SK-N-SH (cell line): ENCODE measurements at regions not wholly inside any gene's neighbourhood (a gene's known extent, or its start where the extent isn't known, plus 50 kb on each side); places are given as distances from the start of the nearest gene placed in this dataset.

Experiments
- CTCF ChIA-PET: fragments of 300-600, 350-600 bp; formaldehyde crosslinking; extraction: SDS; loops from one replicate; lab custom pipeline; 2021; lab: Yijun Ruan, JAX
- POLR2A ChIA-PET: fragments of 350-600 bp; sonication (Branson Sonifier 250); formaldehyde crosslinking; extraction: SDS; loops from one replicate; lab custom pipeline; 2020; ENCODE audit warnings: antibody characterized with exemption, inconsistent platforms; lab: Yijun Ruan, JAX
- DNase-seq: peaks from one replicate; pipeline ENCODE4 v3.0.0; 2012
- H2AFZ ChIP-seq: fragments of 200-600 bp; sonication (generic); 2 replicates; pipeline ENCODE4 v1.8.1; 2016; ENCODE audit warnings: antibody characterized with exemption, mild to moderate bottlenecking, low read depth
- H3F3A ChIP-seq: fragments of 200-600 bp; sonication (generic); replicated peaks from 2 replicates; pipeline ENCODE3; 2016; ENCODE audit warnings: antibody characterized with exemption, mild to moderate bottlenecking; ENCODE audit not compliant: insufficient read depth
- H3K27ac ChIP-seq, 2 experiments: fragments of 200-500 bp in 1 of 2; fragments of 200-600 bp in 1 of 2; sonication (Bioruptor generic) in 1 of 2; sonication (generic), shearing (Covaris generic) in 1 of 2; 2 replicates each; pipeline versions ENCODE4 v1.5.1 to v1.6.1; 2014 to 2016; ENCODE audit warnings: low read depth in 2 of 2, inconsistent platforms in 1 of 2, low read length in 1 of 2, mild to moderate bottlenecking in 1 of 2, mixed read lengths in 1 of 2
- H3K27me3 ChIP-seq: fragments of 200-600 bp; sonication (generic), shearing (Covaris generic); 2 replicates; pipeline ENCODE4 v1.6.1; 2016; ENCODE audit warnings: mixed run types; ENCODE audit not compliant: insufficient read depth
- H3K36me3 ChIP-seq, 2 experiments: fragments of 200-500 bp in 1 of 2; fragments of 200-600 bp in 1 of 2; sonication (Bioruptor generic) in 1 of 2; sonication (generic) in 1 of 2; replicated peaks in 1 of 2; 2 replicates each; pipeline versions ENCODE3 to v1.5.1; 2014 to 2016; ENCODE audit warnings: low read length in 1 of 2, mild to moderate bottlenecking in 1 of 2; ENCODE audit not compliant: insufficient read depth in 2 of 2, control insufficient read depth in 1 of 2
- H3K4me1 ChIP-seq, 2 experiments: fragments of 200-500 bp in 1 of 2; fragments of 200-600 bp in 1 of 2; sonication (Bioruptor generic) in 1 of 2; sonication (generic), shearing (Covaris generic) in 1 of 2; 2 replicates each; pipeline versions ENCODE4 v1.5.1 to v1.6.1; 2014 to 2016; ENCODE audit warnings: low read depth in 1 of 2, low read length in 1 of 2, mixed run types in 1 of 2; ENCODE audit not compliant: insufficient read depth in 2 of 2, control insufficient read depth in 1 of 2
- H3K4me2 ChIP-seq: fragments of 200-600 bp; sonication (generic), shearing (Covaris generic); 2 replicates; pipeline ENCODE4 v1.6.1; 2017; ENCODE audit warnings: mixed run types
- H3K4me3 ChIP-seq, 2 experiments: fragments of 200-500 bp in 1 of 2; fragments of 200-600 bp in 1 of 2; sonication (Bioruptor generic) in 1 of 2; sonication (generic), shearing (Covaris generic) in 1 of 2; 2 replicates each; pipeline versions ENCODE4 v1.5.1 to v1.8.1; 2014 to 2016; ENCODE audit warnings: low read depth in 2 of 2, inconsistent platforms in 1 of 2, low read length in 1 of 2, mild to moderate bottlenecking in 1 of 2, mixed read lengths in 1 of 2, moderate library complexity in 1 of 2
- H3K79me2 ChIP-seq: fragments of 200-600 bp; sonication (generic); 2 replicates; pipeline ENCODE4 v1.8.1; 2017; ENCODE audit warnings: mild to moderate bottlenecking; ENCODE audit not compliant: insufficient read depth
- H3K9ac ChIP-seq: fragments of 200-600 bp; sonication (generic); 2 replicates; pipeline ENCODE4 v1.6.1; 2017; ENCODE audit warnings: mixed run types
- H3K9me2 ChIP-seq: fragments of 200-600 bp; sonication (generic); 2 replicates; pipeline ENCODE4 v1.6.1; 2017; ENCODE audit warnings: mixed run types
- H3K9me3 ChIP-seq: fragments of 200-600 bp; sonication (generic); 2 replicates; pipeline ENCODE4 v1.6.1; 2017; ENCODE audit warnings: mixed run types, mild to moderate bottlenecking, moderate library complexity
- H4K20me1 ChIP-seq: fragments of 200-600 bp; sonication (generic); 2 replicates; pipeline ENCODE4 v1.6.1; 2017; ENCODE audit warnings: mild to moderate bottlenecking, mixed run types; ENCODE audit not compliant: insufficient read depth
- CHD2 ChIP-seq: fragments of 150-350 bp; IDR thresholded peaks from 2 replicates; pipeline ENCODE4 v1.6.1; 2018; ENCODE audit warnings: low read length; ENCODE audit not compliant: partially characterized antibody
- ELF1 ChIP-seq: IDR thresholded peaks from 2 replicates; pipeline ENCODE4 v1.4.0; 2012
- EP300 ChIP-seq, 2 experiments: IDR thresholded peaks; 2 replicates each; pipeline versions ENCODE4 v1.4.0 to v1.6.1; 2012; ENCODE audit warnings: borderline replicate concordance in 1 of 2, low read depth in 1 of 2, low read length in 1 of 2
- FOXJ3 ChIP-seq: sonication (generic); formaldehyde crosslinking; IDR thresholded peaks from 2 replicates; pipeline ENCODE4 v1.5.1; 2020; ENCODE audit warnings: mild to moderate bottlenecking, missing genetic modification reagents
- GABPA ChIP-seq: IDR thresholded peaks from 2 replicates; pipeline ENCODE4 v1.4.0; 2012; ENCODE audit warnings: low read depth, mild to moderate bottlenecking
- JUND ChIP-seq: IDR thresholded peaks from 2 replicates; pipeline ENCODE4 v1.4.0; 2012
- MEF2A ChIP-seq: IDR thresholded peaks from 2 replicates; pipeline ENCODE4 v1.4.0; 2012; ENCODE audit warnings: low read depth, borderline replicate concordance
- MXI1 ChIP-seq: IDR thresholded peaks from 2 replicates; pipeline ENCODE4 v1.6.1; 2012; ENCODE audit warnings: mild to moderate bottlenecking, low read depth, low read length, improper control_type of control experiment
- NFIC ChIP-seq: IDR thresholded peaks from 2 replicates; pipeline ENCODE4 v1.4.0; 2012; ENCODE audit warnings: borderline replicate concordance
- POLR2AphosphoS5 ChIP-seq: IDR thresholded peaks from 2 replicates; pipeline ENCODE4 v1.6.1; 2012; ENCODE audit warnings: low read depth, low read length
- RXRA ChIP-seq: IDR thresholded peaks from 2 replicates; pipeline ENCODE4 v1.4.0; 2012; ENCODE audit warnings: low read depth, mild to moderate bottlenecking, borderline replicate concordance
- TCF12 ChIP-seq: IDR thresholded peaks from 2 replicates; pipeline ENCODE4 v1.4.0; 2012
- TEAD4 ChIP-seq: IDR thresholded peaks from 2 replicates; pipeline ENCODE4 v1.4.0; 2012; ENCODE audit warnings: mild to moderate bottlenecking, borderline replicate concordance; ENCODE audit not compliant: insufficient read depth
- YY1 ChIP-seq: IDR thresholded peaks from 2 replicates; pipeline ENCODE4 v1.4.0; 2012; ENCODE audit warnings: low read depth, mild to moderate bottlenecking
- WGBS: methylation state at CpG from one replicate; pipeline ENCODE4 v1.1.6; 2017; ENCODE audit warnings: low lambda C conversion rate; 5-methylcytosine and 5-hydroxymethylcytosine counted together
- TF ChIP-seq, protein P1 (sequence below): IDR thresholded peaks from 2 replicates; pipeline ENCODE4 v1.4.0; 2012; ENCODE audit warnings: low read depth, borderline replicate concordance
- TF ChIP-seq, protein P2 (sequence below): IDR thresholded peaks from 2 replicates; pipeline ENCODE4; 2012
- TF ChIP-seq, protein P3 (sequence below): IDR thresholded peaks from 2 replicates; pipeline ENCODE4 v1.6.1; 2012; ENCODE audit warnings: mild to moderate bottlenecking, low read depth, low read length, moderate library complexity
- TF ChIP-seq, protein P4 (sequence below): fragments of 200-600 bp; sonication (generic); IDR thresholded peaks from 2 replicates; pipeline ENCODE4 v1.6.1; 2017; ENCODE audit warnings: antibody characterized with exemption, mild to moderate bottlenecking, moderate library complexity

- ChIA-PET POLR2A (no interaction called here), CTCF (interaction anchor here (0.9 kb wide), 1 partner anchor 40 kb away, joined by 4 read pairs; no protein-coding TSS in a partner anchor)
- Histone ChIP-seq H3K9me3 (no peaks in the 10 kb centered on the region), H3K4me3 (no peak overlapping the region), H3K27me3 (no peaks in the 10 kb centered on the region), H3K36me3 (no peaks in the 10 kb centered on the region), H3K4me1 (peaks cover 0 to 15% of the 10 kb centered on the region in 2 experiments; a peak in 3 of 4 replicates), H3F3A (no peaks in the 10 kb centered on the region), H3K27ac (peak overlapping the region; percentile 11 to 12; a peak in 1 of 4 replicates), H3K9ac (no peak overlapping the region), H2AFZ (no peak overlapping the region), H4K20me1 (no peaks in the 10 kb centered on the region), H3K4me2 (0 out of 2 replicates have a peak overlapping the region, but pooled peaks have one; percentile 34), H3K9me2 (no peaks in the 10 kb centered on the region), H3K79me2 (no peaks in the 10 kb centered on the region)
- 81% methylated on average over 4 of the region's 4 CpGs for WGBS
- DNase-seq, result no peak
- TF ChIP-seq POLR2AphosphoS5 (no peak), JUND (no peak), CHD2 (no peak), YY1 (no peak), GABPA (no peak), TEAD4 (no peak), NFIC (no peak), TCF12 (no peak), FOXJ3 (CRISPR knock-in tag) (no peak), MEF2A (no peak)
- TF ChIP-seq, protein P1, sequence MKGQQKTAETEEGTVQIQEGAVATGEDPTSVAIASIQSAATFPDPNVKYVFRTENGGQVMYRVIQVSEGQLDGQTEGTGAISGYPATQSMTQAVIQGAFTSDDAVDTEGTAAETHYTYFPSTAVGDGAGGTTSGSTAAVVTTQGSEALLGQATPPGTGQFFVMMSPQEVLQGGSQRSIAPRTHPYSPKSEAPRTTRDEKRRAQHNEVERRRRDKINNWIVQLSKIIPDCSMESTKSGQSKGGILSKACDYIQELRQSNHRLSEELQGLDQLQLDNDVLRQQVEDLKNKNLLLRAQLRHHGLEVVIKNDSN, result no peak
- TF ChIP-seq, protein P2, sequence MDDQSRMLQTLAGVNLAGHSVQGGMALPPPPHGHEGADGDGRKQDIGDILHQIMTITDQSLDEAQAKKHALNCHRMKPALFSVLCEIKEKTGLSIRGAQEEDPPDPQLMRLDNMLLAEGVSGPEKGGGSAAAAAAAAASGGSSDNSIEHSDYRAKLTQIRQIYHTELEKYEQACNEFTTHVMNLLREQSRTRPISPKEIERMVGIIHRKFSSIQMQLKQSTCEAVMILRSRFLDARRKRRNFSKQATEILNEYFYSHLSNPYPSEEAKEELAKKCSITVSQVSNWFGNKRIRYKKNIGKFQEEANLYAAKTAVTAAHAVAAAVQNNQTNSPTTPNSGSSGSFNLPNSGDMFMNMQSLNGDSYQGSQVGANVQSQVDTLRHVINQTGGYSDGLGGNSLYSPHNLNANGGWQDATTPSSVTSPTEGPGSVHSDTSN, result no peak
Measured at GRCh38 chr2:7847321-7847720, 834.5 kb upstream of the ID2 start.

DNA sequence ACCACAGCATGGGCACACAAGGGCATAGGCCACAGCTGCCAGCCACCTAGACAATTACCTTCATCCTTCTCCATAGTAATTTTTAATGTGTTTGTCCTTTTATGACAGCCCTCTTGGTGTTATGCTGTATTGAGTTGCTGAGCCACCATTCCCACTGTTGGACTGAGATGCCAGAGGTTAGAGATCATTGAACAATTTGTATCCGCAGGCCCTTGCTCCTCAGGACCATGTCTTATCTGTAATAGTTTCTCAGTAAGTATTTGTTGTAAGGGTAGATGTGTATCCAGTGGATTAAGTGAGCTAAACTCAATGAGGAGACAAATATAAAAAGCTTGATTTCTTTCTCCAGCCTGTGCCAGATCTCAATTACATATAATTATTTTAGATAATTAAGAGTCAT, 832.8 kb upstream of the ID2 start:
- H2AFZ ChIP-seq, result no peak overlapping the region
- no peaks in the 10 kb centered on the region for H3K9me3 ChIP-seq
- no peak overlapping the region for H3K4me3 ChIP-seq
- no peaks in the 10 kb centered on the region for H3K79me2 ChIP-seq
- TF ChIP-seq CHD2 (no peak), TCF12 (no peak), MXI1 (no peak), ELF1 (no peak), EP300 (IDR thresholded peaks at IDR 0.05; ENCODE audit: borderline replicate concordance in 1 of 2, low read depth in 1 of 2, low read length in 1 of 2) (no peak), GABPA (no peak), RXRA (no peak)
- TF ChIP-seq, protein P3, sequence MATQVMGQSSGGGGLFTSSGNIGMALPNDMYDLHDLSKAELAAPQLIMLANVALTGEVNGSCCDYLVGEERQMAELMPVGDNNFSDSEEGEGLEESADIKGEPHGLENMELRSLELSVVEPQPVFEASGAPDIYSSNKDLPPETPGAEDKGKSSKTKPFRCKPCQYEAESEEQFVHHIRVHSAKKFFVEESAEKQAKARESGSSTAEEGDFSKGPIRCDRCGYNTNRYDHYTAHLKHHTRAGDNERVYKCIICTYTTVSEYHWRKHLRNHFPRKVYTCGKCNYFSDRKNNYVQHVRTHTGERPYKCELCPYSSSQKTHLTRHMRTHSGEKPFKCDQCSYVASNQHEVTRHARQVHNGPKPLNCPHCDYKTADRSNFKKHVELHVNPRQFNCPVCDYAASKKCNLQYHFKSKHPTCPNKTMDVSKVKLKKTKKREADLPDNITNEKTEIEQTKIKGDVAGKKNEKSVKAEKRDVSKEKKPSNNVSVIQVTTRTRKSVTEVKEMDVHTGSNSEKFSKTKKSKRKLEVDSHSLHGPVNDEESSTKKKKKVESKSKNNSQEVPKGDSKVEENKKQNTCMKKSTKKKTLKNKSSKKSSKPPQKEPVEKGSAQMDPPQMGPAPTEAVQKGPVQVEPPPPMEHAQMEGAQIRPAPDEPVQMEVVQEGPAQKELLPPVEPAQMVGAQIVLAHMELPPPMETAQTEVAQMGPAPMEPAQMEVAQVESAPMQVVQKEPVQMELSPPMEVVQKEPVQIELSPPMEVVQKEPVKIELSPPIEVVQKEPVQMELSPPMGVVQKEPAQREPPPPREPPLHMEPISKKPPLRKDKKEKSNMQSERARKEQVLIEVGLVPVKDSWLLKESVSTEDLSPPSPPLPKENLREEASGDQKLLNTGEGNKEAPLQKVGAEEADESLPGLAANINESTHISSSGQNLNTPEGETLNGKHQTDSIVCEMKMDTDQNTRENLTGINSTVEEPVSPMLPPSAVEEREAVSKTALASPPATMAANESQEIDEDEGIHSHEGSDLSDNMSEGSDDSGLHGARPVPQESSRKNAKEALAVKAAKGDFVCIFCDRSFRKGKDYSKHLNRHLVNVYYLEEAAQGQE, result no peak
- TF ChIP-seq, protein P4, sequence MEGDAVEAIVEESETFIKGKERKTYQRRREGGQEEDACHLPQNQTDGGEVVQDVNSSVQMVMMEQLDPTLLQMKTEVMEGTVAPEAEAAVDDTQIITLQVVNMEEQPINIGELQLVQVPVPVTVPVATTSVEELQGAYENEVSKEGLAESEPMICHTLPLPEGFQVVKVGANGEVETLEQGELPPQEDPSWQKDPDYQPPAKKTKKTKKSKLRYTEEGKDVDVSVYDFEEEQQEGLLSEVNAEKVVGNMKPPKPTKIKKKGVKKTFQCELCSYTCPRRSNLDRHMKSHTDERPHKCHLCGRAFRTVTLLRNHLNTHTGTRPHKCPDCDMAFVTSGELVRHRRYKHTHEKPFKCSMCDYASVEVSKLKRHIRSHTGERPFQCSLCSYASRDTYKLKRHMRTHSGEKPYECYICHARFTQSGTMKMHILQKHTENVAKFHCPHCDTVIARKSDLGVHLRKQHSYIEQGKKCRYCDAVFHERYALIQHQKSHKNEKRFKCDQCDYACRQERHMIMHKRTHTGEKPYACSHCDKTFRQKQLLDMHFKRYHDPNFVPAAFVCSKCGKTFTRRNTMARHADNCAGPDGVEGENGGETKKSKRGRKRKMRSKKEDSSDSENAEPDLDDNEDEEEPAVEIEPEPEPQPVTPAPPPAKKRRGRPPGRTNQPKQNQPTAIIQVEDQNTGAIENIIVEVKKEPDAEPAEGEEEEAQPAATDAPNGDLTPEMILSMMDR, result no peak
- TF ChIP-seq, protein P1, result no peak
- no peak for DNase-seq
- no peaks in the 10 kb centered on the region for H3K9me2 ChIP-seq
- no peaks in the 10 kb centered on the region for H3K36me3 ChIP-seq
- ChIA-PET CTCF (no interaction called here), POLR2A (no interaction called here)
- H3K27ac ChIP-seq, result no peak overlapping the region
- 94% methylated on average over 1 of the region's 1 CpG for WGBS
- H3K4me2 ChIP-seq, result no peak overlapping the region
- H4K20me1 ChIP-seq, result no peaks in the 10 kb centered on the region
- no peaks in the 10 kb centered on the region for H3K27me3 ChIP-seq
- H3K9ac ChIP-seq, result no peak overlapping the region
- no peaks in the 10 kb centered on the region for H3F3A ChIP-seq
- peaks cover 0 to 15% of the 10 kb centered on the region in 2 experiments; a peak in 3 of 4 replicates for H3K4me1 ChIP-seq
